OCI-LY7 (cell line): ENCODE measurements at regions not wholly inside any gene's neighbourhood (a gene's known extent, or its start where the extent isn't known, plus 50 kb on each side); places are given as distances from the start of the nearest gene placed in this dataset.

Experiments
- BruUV-seq: library from RNA; stranded (reverse); fragments of 400-500 nt; replicated peaks from 2 replicates; lab custom pipeline; 2021; lab: Mats Ljungman, UMichigan
- CTCF ChIA-PET: fragments of 300-600 bp; sonication (Branson Sonifier 250); formaldehyde crosslinking; loops from one replicate; lab custom pipeline; 2022; ENCODE audit warnings: antibody characterized with exemption; ENCODE audit not compliant: unreplicated experiment; lab: Charles Lee
- POLR2A ChIA-PET: fragments of 300-600 bp; sonication (Branson Sonifier 250); formaldehyde crosslinking; loops from one replicate; lab custom pipeline; 2022; ENCODE audit warnings: antibody characterized with exemption; lab: Charles Lee
- DNase-seq: peaks from one replicate; pipeline ENCODE4 v3.0.0-alpha.2; 2015; ENCODE audit warnings: low spot score
- H2AFZ ChIP-seq: fragments of 200-600 bp; sonication (generic), shearing (Covaris generic); 2 replicates; pipeline ENCODE4 v1.6.1; 2014; ENCODE audit warnings: mild to moderate bottlenecking, antibody characterized with exemption, low read length, moderate library complexity
- H3K27ac ChIP-seq: fragments of 200-600 bp; sonication (generic); 2 replicates; pipeline ENCODE4 v1.5.1; 2014; ENCODE audit warnings: mixed run types, low read depth, mild to moderate bottlenecking, moderate library complexity, low read length, inconsistent platforms; ENCODE audit not compliant: poor library complexity, severe bottlenecking
- H3K36me3 ChIP-seq: fragments of 200-600 bp; sonication (generic); 2 replicates; pipeline ENCODE4 v1.6.1; 2014; ENCODE audit warnings: mild to moderate bottlenecking, antibody characterized with exemption, low read length, moderate library complexity, mixed read lengths; ENCODE audit not compliant: insufficient read depth
- H3K4me1 ChIP-seq: fragments of 200-600 bp; sonication (generic); 2 replicates; pipeline ENCODE4 v1.5.1; 2014; ENCODE audit warnings: mild to moderate bottlenecking, low read length; ENCODE audit not compliant: insufficient read depth, poor library complexity, severe bottlenecking
- H3K4me2 ChIP-seq: fragments of 200-600 bp; sonication (generic); 2 replicates; pipeline ENCODE4 v1.6.1; 2014; ENCODE audit warnings: mild to moderate bottlenecking, low read length
- H3K4me3 ChIP-seq: fragments of 200-600 bp; sonication (generic); 2 replicates; pipeline ENCODE4 v1.5.1; 2014; ENCODE audit warnings: mild to moderate bottlenecking, low read depth, low read length; ENCODE audit not compliant: poor library complexity, severe bottlenecking
- H3K79me2 ChIP-seq: fragments of 200-600 bp; sonication (generic); 2 replicates; pipeline ENCODE4 v1.6.1; 2016; ENCODE audit warnings: low read depth, mild to moderate bottlenecking, low read length, moderate library complexity, mixed read lengths; ENCODE audit not compliant: insufficient read depth
- H3K9me2 ChIP-seq: fragments of 200-600 bp; sonication (generic); 2 replicates; pipeline ENCODE4 v1.6.1; 2016; ENCODE audit warnings: mild to moderate bottlenecking, low read length, mixed read lengths; ENCODE audit not compliant: insufficient read depth
- H3K9me3 ChIP-seq: fragments of 200-600 bp; sonication (generic); 2 replicates; pipeline ENCODE4 v1.6.1; 2014; ENCODE audit warnings: mild to moderate bottlenecking, mixed run types, low read length, mixed read lengths
- H4K20me1 ChIP-seq: fragments of 200-600 bp; sonication (generic); 2 replicates; pipeline ENCODE4 v1.6.1; 2014; ENCODE audit warnings: mild to moderate bottlenecking, antibody characterized with exemption, low read length, moderate library complexity, mixed read lengths; ENCODE audit not compliant: insufficient read depth
- EZH2phosphoT487 ChIP-seq: fragments of 200-600 bp; sonication (generic); IDR thresholded peaks from 2 replicates; pipeline ENCODE4 v1.6.1; 2018; ENCODE audit warnings: low read depth, borderline replicate concordance, mild to moderate bottlenecking, mixed run types, antibody characterized with exemption, low read length, moderate library complexity, mixed read lengths
- intact Hi-C: fragments of 100-400 bp; cut with micrococcal nuclease; formaldehyde crosslinking; loops from one replicate; pipeline ENCODE4 v1.10.0; 2022; ENCODE audit not compliant: unreplicated experiment
- TF ChIP-seq, protein P1 (sequence below): fragments of 200-600 bp; sonication (generic); conservative IDR thresholded peaks from 2 replicates; pipeline ENCODE4 v1.5.1; 2014; ENCODE audit warnings: mild to moderate bottlenecking, antibody characterized with exemption, low read length, moderate library complexity, mixed read lengths

DNA sequence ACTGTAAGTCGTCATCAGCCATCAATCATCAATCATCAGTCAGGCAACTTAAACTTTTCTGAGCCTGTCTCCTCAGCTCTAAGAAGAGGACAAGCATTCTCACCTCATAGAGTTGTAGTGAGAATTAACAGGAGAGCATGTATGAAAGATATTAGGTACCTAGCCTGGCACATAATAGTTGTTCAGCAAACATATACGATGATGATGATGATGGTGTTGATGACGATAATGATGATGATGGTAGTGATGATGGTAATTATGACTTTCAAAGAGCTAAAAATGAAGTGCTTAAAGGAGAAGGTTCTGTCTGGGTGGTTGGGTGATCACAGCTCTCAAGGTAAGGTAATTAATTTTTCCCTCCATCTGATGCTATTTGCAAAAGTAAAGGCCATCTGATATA, 55.1 kb upstream of the ADRB1 start:
- intact Hi-C loops: no loop called here
- 0 out of 2 replicates have a peak, but pooled peaks cover 4% of the 10 kb centered on the region for H3K9me3 ChIP-seq
- no peaks in the 10 kb centered on the region for H3K79me2 ChIP-seq
- ChIA-PET POLR2A (no interaction called here), CTCF (interaction anchor here (0.6 kb wide), 1 partner anchor 13 kb away, joined by 4 read pairs; no protein-coding TSS in a partner anchor)
- no TSS peak for BruUV-seq
- DNase-seq: no peak
- no peak overlapping the region for H3K4me3 ChIP-seq
- no peak for TF ChIP-seq EZH2phosphoT487
- TF ChIP-seq, protein P1, sequence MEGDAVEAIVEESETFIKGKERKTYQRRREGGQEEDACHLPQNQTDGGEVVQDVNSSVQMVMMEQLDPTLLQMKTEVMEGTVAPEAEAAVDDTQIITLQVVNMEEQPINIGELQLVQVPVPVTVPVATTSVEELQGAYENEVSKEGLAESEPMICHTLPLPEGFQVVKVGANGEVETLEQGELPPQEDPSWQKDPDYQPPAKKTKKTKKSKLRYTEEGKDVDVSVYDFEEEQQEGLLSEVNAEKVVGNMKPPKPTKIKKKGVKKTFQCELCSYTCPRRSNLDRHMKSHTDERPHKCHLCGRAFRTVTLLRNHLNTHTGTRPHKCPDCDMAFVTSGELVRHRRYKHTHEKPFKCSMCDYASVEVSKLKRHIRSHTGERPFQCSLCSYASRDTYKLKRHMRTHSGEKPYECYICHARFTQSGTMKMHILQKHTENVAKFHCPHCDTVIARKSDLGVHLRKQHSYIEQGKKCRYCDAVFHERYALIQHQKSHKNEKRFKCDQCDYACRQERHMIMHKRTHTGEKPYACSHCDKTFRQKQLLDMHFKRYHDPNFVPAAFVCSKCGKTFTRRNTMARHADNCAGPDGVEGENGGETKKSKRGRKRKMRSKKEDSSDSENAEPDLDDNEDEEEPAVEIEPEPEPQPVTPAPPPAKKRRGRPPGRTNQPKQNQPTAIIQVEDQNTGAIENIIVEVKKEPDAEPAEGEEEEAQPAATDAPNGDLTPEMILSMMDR: no peak
- H3K4me2 ChIP-seq: no peak overlapping the region
- H3K9me2 ChIP-seq: no peaks in the 10 kb centered on the region
- no peaks in the 10 kb centered on the region for H3K36me3 ChIP-seq
- no peak overlapping the region for H2AFZ ChIP-seq
- H3K4me1 ChIP-seq: peaks cover 10% of the 10 kb centered on the region
- no peak overlapping the region for H3K27ac ChIP-seq
- no peaks in the 10 kb centered on the region for H4K20me1 ChIP-seq

DNA sequence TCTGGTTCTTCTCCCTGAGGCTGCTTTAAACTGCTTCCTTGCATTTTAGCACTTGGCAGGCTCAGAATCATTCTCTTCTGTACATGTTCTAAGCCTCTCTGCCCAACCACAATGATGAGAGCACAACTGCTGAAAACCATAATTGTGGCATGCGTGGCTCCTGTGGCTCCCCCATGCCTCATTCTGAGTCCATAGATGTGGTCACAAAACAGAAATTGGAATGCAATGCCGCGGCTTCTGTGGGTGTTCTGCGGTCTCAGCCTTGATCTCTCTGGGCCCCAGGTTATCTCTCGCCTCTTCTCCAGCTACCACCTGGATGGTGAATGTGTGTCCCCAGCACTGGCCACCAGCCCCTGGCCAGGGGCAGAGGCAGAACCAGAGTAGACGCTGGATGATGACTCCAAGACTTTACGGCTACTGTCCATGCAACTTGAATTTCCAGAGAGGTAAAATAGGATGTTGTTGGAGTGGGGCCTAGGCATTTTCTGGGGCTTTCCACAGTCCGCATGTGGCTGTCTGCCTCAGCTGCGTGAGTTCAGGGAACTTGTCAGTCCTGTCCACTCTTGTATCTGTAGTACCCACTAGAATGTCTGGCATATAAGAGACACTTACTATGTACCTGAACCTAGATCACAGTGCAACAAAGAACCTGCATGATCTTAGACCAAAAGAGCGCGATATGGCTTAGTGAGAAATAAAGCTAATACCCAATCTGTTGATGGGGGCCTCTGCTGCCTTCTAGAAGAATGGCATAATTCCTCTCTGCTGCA, 52.4 kb upstream of the ADRB1 start:
- TF ChIP-seq, protein P1: no peak
- TF ChIP-seq EZH2phosphoT487: no peak
- Histone ChIP-seq H3K36me3 (no peaks in the 10 kb centered on the region), H3K4me3 (no peak overlapping the region), H2AFZ (no peak overlapping the region), H3K79me2 (no peaks in the 10 kb centered on the region), H3K9me2 (no peaks in the 10 kb centered on the region), H4K20me1 (no peaks in the 10 kb centered on the region), H3K9me3 (0 out of 2 replicates have a peak, but pooled peaks cover 4% of the 10 kb centered on the region), H3K4me1 (peaks cover 7% of the 10 kb centered on the region), H3K4me2 (no peak overlapping the region), H3K27ac (no peak overlapping the region)
- no TSS peak for BruUV-seq
- DNase-seq: no peak
- ChIA-PET POLR2A (interaction anchor here (1.2 kb wide), 1 partner anchor 11 kb away, joined by 5 read pairs; no protein-coding TSS in a partner anchor), CTCF (interaction anchor here (0.9 kb wide), 1 partner anchor 8 kb away, joined by 3 read pairs; no protein-coding TSS in a partner anchor)
- intact Hi-C loops: no loop called here
